ENCODE measurements at regions not wholly inside any gene's neighbourhood (a gene's known extent, or its start where the extent isn't known, plus 50 kb on each side); places are given as distances from the start of the nearest gene placed in this dataset.

GRCh38 chr3:23135026-23135785, 67.9 kb upstream of the UBE2E2 start:
- CTCF ChIA-PET: interaction anchor here (0.6 kb wide), 1 partner anchor 56 kb away, joined by 3 read pairs; no protein-coding TSS in a partner anchor
- peaks cover 2% of the 10 kb centered on the region; the same call in 1 of the 2 replicates for H3K4me1 Mint-ChIP-seq
- H3K4me3 Mint-ChIP-seq: no peak overlapping the region
- H3K27ac Mint-ChIP-seq: no peak overlapping the region
- POLR2A ChIA-PET: no interaction called here
- 0 out of 2 replicates have a peak, but pooled peaks cover 3% of the 10 kb centered on the region for H3K36me3 Mint-ChIP-seq
- H3K27me3 Mint-ChIP-seq (ENCODE audit: low read depth): no peaks in the 10 kb centered on the region
- TF ChIP-seq, protein P1, sequence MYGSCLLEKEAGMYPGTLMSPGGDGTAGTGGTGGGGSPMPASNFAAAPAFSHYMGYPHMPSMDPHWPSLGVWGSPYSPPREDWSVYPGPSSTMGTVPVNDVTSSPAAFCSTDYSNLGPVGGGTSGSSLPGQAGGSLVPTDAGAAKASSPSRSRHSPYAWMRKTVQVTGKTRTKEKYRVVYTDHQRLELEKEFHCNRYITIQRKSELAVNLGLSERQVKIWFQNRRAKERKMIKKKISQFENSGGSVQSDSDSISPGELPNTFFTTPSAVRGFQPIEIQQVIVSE (CRISPR knock-in tag; IDR thresholded peaks at IDR 0.05; ENCODE audit: borderline replicate concordance): no peak
- TF ChIP-seq MAX (CRISPR knock-in tag; IDR thresholded peaks at IDR 0.05) (no peak), TEAD1 (CRISPR knock-in tag; IDR thresholded peaks at IDR 0.05) (no peak), MYBL2 (CRISPR knock-in tag; IDR thresholded peaks at IDR 0.05) (no peak), JAZF1 (CRISPR knock-in tag; IDR thresholded peaks at IDR 0.05) (no peak), RORB (CRISPR knock-in tag; IDR thresholded peaks at IDR 0.05) (no peak), ZSCAN18 (CRISPR knock-in tag; IDR thresholded peaks at IDR 0.05) (no peak), MXD4 (CRISPR knock-in tag; IDR thresholded peaks at IDR 0.05; ENCODE audit: borderline replicate concordance) (no peak), FOXJ3 (CRISPR knock-in tag; IDR thresholded peaks at IDR 0.05; ENCODE audit: borderline replicate concordance) (no peak), ZNF138 (CRISPR knock-in tag; conservative IDR thresholded peaks at IDR 0.05) (no peak), NFYB (CRISPR knock-in tag; conservative IDR thresholded peaks at IDR 0.05; ENCODE audit: low read depth) (no peak), ZNF317 (CRISPR knock-in tag; IDR thresholded peaks at IDR 0.05; ENCODE audit: borderline replicate concordance, low read depth) (no peak), ZNF396 (CRISPR knock-in tag; IDR thresholded peaks at IDR 0.05; ENCODE audit: borderline replicate concordance) (no peak)
- TF ChIP-seq, protein P2, sequence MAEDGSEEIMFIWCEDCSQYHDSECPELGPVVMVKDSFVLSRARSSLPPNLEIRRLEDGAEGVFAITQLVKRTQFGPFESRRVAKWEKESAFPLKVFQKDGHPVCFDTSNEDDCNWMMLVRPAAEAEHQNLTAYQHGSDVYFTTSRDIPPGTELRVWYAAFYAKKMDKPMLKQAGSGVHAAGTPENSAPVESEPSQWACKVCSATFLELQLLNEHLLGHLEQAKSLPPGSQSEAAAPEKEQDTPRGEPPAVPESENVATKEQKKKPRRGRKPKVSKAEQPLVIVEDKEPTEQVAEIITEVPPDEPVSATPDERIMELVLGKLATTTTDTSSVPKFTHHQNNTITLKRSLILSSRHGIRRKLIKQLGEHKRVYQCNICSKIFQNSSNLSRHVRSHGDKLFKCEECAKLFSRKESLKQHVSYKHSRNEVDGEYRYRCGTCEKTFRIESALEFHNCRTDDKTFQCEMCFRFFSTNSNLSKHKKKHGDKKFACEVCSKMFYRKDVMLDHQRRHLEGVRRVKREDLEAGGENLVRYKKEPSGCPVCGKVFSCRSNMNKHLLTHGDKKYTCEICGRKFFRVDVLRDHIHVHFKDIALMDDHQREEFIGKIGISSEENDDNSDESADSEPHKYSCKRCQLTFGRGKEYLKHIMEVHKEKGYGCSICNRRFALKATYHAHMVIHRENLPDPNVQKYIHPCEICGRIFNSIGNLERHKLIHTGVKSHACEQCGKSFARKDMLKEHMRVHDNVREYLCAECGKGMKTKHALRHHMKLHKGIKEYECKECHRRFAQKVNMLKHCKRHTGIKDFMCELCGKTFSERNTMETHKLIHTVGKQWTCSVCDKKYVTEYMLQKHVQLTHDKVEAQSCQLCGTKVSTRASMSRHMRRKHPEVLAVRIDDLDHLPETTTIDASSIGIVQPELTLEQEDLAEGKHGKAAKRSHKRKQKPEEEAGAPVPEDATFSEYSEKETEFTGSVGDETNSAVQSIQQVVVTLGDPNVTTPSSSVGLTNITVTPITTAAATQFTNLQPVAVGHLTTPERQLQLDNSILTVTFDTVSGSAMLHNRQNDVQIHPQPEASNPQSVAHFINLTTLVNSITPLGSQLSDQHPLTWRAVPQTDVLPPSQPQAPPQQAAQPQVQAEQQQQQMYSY (CRISPR knock-in tag; IDR thresholded peaks at IDR 0.05): no peak
- TF ChIP-seq, protein P3, sequence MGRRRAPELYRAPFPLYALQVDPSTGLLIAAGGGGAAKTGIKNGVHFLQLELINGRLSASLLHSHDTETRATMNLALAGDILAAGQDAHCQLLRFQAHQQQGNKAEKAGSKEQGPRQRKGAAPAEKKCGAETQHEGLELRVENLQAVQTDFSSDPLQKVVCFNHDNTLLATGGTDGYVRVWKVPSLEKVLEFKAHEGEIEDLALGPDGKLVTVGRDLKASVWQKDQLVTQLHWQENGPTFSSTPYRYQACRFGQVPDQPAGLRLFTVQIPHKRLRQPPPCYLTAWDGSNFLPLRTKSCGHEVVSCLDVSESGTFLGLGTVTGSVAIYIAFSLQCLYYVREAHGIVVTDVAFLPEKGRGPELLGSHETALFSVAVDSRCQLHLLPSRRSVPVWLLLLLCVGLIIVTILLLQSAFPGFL (CRISPR knock-in tag; IDR thresholded peaks at IDR 0.05; ENCODE audit: borderline replicate concordance): no peak
- TF ChIP-seq, protein P4, sequence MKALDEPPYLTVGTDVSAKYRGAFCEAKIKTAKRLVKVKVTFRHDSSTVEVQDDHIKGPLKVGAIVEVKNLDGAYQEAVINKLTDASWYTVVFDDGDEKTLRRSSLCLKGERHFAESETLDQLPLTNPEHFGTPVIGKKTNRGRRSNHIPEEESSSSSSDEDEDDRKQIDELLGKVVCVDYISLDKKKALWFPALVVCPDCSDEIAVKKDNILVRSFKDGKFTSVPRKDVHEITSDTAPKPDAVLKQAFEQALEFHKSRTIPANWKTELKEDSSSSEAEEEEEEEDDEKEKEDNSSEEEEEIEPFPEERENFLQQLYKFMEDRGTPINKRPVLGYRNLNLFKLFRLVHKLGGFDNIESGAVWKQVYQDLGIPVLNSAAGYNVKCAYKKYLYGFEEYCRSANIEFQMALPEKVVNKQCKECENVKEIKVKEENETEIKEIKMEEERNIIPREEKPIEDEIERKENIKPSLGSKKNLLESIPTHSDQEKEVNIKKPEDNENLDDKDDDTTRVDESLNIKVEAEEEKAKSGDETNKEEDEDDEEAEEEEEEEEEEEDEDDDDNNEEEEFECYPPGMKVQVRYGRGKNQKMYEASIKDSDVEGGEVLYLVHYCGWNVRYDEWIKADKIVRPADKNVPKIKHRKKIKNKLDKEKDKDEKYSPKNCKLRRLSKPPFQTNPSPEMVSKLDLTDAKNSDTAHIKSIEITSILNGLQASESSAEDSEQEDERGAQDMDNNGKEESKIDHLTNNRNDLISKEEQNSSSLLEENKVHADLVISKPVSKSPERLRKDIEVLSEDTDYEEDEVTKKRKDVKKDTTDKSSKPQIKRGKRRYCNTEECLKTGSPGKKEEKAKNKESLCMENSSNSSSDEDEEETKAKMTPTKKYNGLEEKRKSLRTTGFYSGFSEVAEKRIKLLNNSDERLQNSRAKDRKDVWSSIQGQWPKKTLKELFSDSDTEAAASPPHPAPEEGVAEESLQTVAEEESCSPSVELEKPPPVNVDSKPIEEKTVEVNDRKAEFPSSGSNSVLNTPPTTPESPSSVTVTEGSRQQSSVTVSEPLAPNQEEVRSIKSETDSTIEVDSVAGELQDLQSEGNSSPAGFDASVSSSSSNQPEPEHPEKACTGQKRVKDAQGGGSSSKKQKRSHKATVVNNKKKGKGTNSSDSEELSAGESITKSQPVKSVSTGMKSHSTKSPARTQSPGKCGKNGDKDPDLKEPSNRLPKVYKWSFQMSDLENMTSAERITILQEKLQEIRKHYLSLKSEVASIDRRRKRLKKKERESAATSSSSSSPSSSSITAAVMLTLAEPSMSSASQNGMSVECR (CRISPR knock-in tag; IDR thresholded peaks at IDR 0.05; ENCODE audit: borderline replicate concordance): no peak
- H3K9me3 Mint-ChIP-seq: peaks cover 4% of the 10 kb centered on the region; the same call in 1 of the 2 replicates
- no peak for DNase-seq (ENCODE audit: low spot score)
- ATAC-seq: no peak

Measured in WTC11 (cell line).